ENCODE measurements at regions not wholly inside any gene's neighbourhood (a gene's known extent, or its start where the extent isn't known, plus 50 kb on each side); places are given as distances from the start of the nearest gene placed in this dataset.

- Mint-ChIP-seq H3K27me3 (peaks cover 15% of the 10 kb centered on the region), H3K27ac (no peak overlapping the region), H3K4me3 (no peak overlapping the region), H3K4me1 (peaks cover 23% of the 10 kb centered on the region), H3K9me3 (no peaks in the 10 kb centered on the region), H3K36me3 (ENCODE audit: low read depth) (no peaks in the 10 kb centered on the region)
- CTCF ChIA-PET = no interaction called here
- intact Hi-C loops (cut with micrococcal nuclease) = no loop called here
- DNase-seq (no peak), ATAC-seq (ENCODE audit: low read depth) (no peak)
- TF ChIP-seq CTCF (IDR thresholded peaks at IDR 0.05) = no peak
- POLR2A ChIA-PET = no interaction called here
Observed at GRCh38 chr3:72345980-72346379, 502.3 kb downstream of the SHQ1 start.

GRCh38 chr3:72345237-72345878 lies 502.9 kb downstream of the SHQ1 start:
- ATAC-seq (ENCODE audit: low read depth) = no peak
- ChIA-PET CTCF (no interaction called here), POLR2A (no interaction called here)
- H3K4me1 Mint-ChIP-seq = peaks cover 23% of the 10 kb centered on the region
- H3K9me3 Mint-ChIP-seq = no peaks in the 10 kb centered on the region
- no peak for DNase-seq
- peaks cover 10% of the 10 kb centered on the region for H3K27me3 Mint-ChIP-seq
- no peak overlapping the region for H3K27ac Mint-ChIP-seq
- peak overlapping the region; percentile 6 for H3K4me3 Mint-ChIP-seq
- no peaks in the 10 kb centered on the region for H3K36me3 Mint-ChIP-seq (ENCODE audit: low read depth)
- intact Hi-C loops (cut with micrococcal nuclease) = no loop called here
- TF ChIP-seq CTCF (IDR thresholded peaks at IDR 0.05) = no peak

- ChIA-PET POLR2A (no interaction called here), CTCF (no interaction called here)
- Mint-ChIP-seq H3K4me3 (no peak overlapping the region), H3K4me1 (peaks cover 23% of the 10 kb centered on the region), H3K27ac (no peak overlapping the region), H3K27me3 (peaks cover 5% of the 10 kb centered on the region), H3K36me3 (ENCODE audit: low read depth) (no peaks in the 10 kb centered on the region), H3K9me3 (no peaks in the 10 kb centered on the region)
- intact Hi-C loops (cut with micrococcal nuclease) = no loop called here
- TF ChIP-seq CTCF (IDR thresholded peaks at IDR 0.05) = no peak
- ATAC-seq (ENCODE audit: low read depth) = no peak
- DNase-seq = no peak
Observed at GRCh38 chr3:72344647-72345046, 503.6 kb downstream of the SHQ1 start.

GRCh38 chr3:72344236-72344635 lies 504.0 kb downstream of the SHQ1 start:
- Mint-ChIP-seq H3K4me1 (peaks cover 23% of the 10 kb centered on the region), H3K36me3 (ENCODE audit: low read depth) (no peaks in the 10 kb centered on the region), H3K27me3 (peaks cover 5% of the 10 kb centered on the region), H3K27ac (no peak overlapping the region), H3K9me3 (no peaks in the 10 kb centered on the region), H3K4me3 (no peak overlapping the region)
- no peak for ATAC-seq (ENCODE audit: low read depth)
- intact Hi-C loops (cut with micrococcal nuclease) = no loop called here
- DNase-seq = no peak
- no peak for TF ChIP-seq CTCF (IDR thresholded peaks at IDR 0.05)
- ChIA-PET CTCF (no interaction called here), POLR2A (no interaction called here)

- peaks cover 22% of the 10 kb centered on the region for H3K4me1 Mint-ChIP-seq
- H3K9me3 Mint-ChIP-seq = no peaks in the 10 kb centered on the region
- peaks cover 3% of the 10 kb centered on the region for H3K27me3 Mint-ChIP-seq
- no peak overlapping the region for H3K27ac Mint-ChIP-seq
- CTCF ChIA-PET = no interaction called here
- TF ChIP-seq CTCF (IDR thresholded peaks at IDR 0.05) = no peak
- no peak overlapping the region for H3K4me3 Mint-ChIP-seq
- ATAC-seq (ENCODE audit: low read depth) = no peak
- DNase-seq = no peak
- no peaks in the 10 kb centered on the region for H3K36me3 Mint-ChIP-seq (ENCODE audit: low read depth)
- POLR2A ChIA-PET = no interaction called here
- intact Hi-C loops (cut with micrococcal nuclease) = no loop called here
Observed at GRCh38 chr3:72343078-72343477, 505.2 kb downstream of the SHQ1 start.
